ENCODE measurements at regions not wholly inside any gene's neighbourhood (a gene's known extent, or its start where the extent isn't known, plus 50 kb on each side); places are given as distances from the start of the nearest gene placed in this dataset.

GRCh38 chr5:58403822-58404433 lies 56.0 kb downstream of the PLK2 start:
- DNase-seq (ENCODE audit: low spot score), result no peak

GRCh38 chr5:58401701-58402100 lies 58.2 kb downstream of the PLK2 start:
- DNase-seq (ENCODE audit: low spot score), result no peak

GRCh38 chr5:58400737-58401136 lies 59.1 kb downstream of the PLK2 start:
- no peak for DNase-seq (ENCODE audit: low spot score)

- no peak for DNase-seq (ENCODE audit: low spot score)
Measured at GRCh38 chr5:58399951-58400350, 59.9 kb downstream of the PLK2 start.

- DNase-seq (ENCODE audit: low spot score), result no peak
Measured at GRCh38 chr5:58394339-58394738, 65.5 kb downstream of the PLK2 start.

- no peak for DNase-seq (ENCODE audit: low spot score)
Measured at GRCh38 chr5:58393716-58394115, 66.2 kb downstream of the PLK2 start.

GRCh38 chr5:58392496-58392895 lies 67.4 kb downstream of the PLK2 start:
- DNase-seq (ENCODE audit: low spot score), result no peak

GRCh38 chr5:58383448-58383847 lies 76.4 kb downstream of the PLK2 start:
- DNase-seq (ENCODE audit: low spot score), result no peak

GRCh38 chr5:58382131-58382534 lies 77.8 kb downstream of the PLK2 start:
- no peak for DNase-seq (ENCODE audit: low spot score)

- DNase-seq (ENCODE audit: low spot score), result no peak
Measured at GRCh38 chr5:58381566-58381965, 78.3 kb downstream of the PLK2 start.

GRCh38 chr5:58380655-58381054 lies 79.2 kb downstream of the PLK2 start:
- no peak for DNase-seq (ENCODE audit: low spot score)

- no peak for DNase-seq (ENCODE audit: low spot score)
Measured at GRCh38 chr5:58378613-58379390, 81.1 kb downstream of the PLK2 start.

- no peak for DNase-seq (ENCODE audit: low spot score)
Measured at GRCh38 chr5:58370606-58371005, 89.3 kb downstream of the PLK2 start.

GRCh38 chr5:58369513-58370190 lies 90.2 kb downstream of the PLK2 start:
- no peak for DNase-seq (ENCODE audit: low spot score)

- no peak for DNase-seq (ENCODE audit: low spot score)
Measured at GRCh38 chr5:58366461-58366860, 93.4 kb downstream of the PLK2 start.

- no peak for DNase-seq (ENCODE audit: low spot score)
Measured at GRCh38 chr5:58365791-58366190, 94.1 kb downstream of the PLK2 start.

- DNase-seq (ENCODE audit: low spot score), result no peak
Measured at GRCh38 chr5:58363461-58364249, 96.2 kb downstream of the PLK2 start.

- DNase-seq (ENCODE audit: low spot score), result no peak
Measured at GRCh38 chr5:58362135-58362534, 97.8 kb downstream of the PLK2 start.

- no peak for DNase-seq (ENCODE audit: low spot score)
Measured at GRCh38 chr5:58360794-58361193, 99.1 kb downstream of the PLK2 start.

GRCh38 chr5:58359981-58360380 lies 99.9 kb downstream of the PLK2 start:
- DNase-seq (ENCODE audit: low spot score), result no peak

- DNase-seq (ENCODE audit: low spot score), result no peak
Measured at GRCh38 chr5:58358501-58359178, 101.2 kb downstream of the PLK2 start.
